GM18507 (cell line): ENCODE measurements at regions not wholly inside any gene's neighbourhood (a gene's known extent, or its start where the extent isn't known, plus 50 kb on each side); places are given as distances from the start of the nearest gene placed in this dataset.

Experiments
- DNase-seq: peaks from one replicate; pipeline ENCODE4 v3.0.0; 2011; ENCODE audit warnings: low read depth; ENCODE audit not compliant: insufficient read length; ENCODE audit errors: extremely low spot score
- FAIRE-seq: peaks from 2 replicates; lab custom pipeline; 2011; peaks lifted over from hg19 to GRCh38; lab: Jason Lieb, UNC

- FAIRE-seq (no peak), DNase-seq (no peak)
Measured at GRCh38 chrX:118167361-118167760, 50.8 kb upstream of the KLHL13 start.

GRCh38 chrX:118171356-118171755 is 54.7 kb upstream of the KLHL13 start:
- FAIRE-seq (no peak), DNase-seq (no peak)

GRCh38 chrX:118174516-118175098 is 58.0 kb upstream of the KLHL13 start:
- FAIRE-seq (no peak), DNase-seq (no peak)

- DNase-seq (no peak), FAIRE-seq (no peak)
Measured at GRCh38 chrX:118177708-118178107, 61.1 kb upstream of the KLHL13 start.

GRCh38 chrX:118178450-118178849 is 61.8 kb upstream of the KLHL13 start:
- FAIRE-seq, result no peak

GRCh38 chrX:118179161-118179560 is 62.6 kb upstream of the KLHL13 start:
- no peak for DNase-seq
- no peak for FAIRE-seq

More at GRCh38 chrX:118178450-118178849, 61.8 kb upstream of the KLHL13 start:
- DNase-seq, result no peak

GRCh38 chrX:118179718-118180117 is 63.1 kb upstream of the KLHL13 start:
- DNase-seq (no peak), FAIRE-seq (no peak)

GRCh38 chrX:118181030-118181429 is 64.4 kb upstream of the KLHL13 start:
- FAIRE-seq (no peak), DNase-seq (no peak)

GRCh38 chrX:118182025-118182424 is 65.4 kb upstream of the KLHL13 start:
- FAIRE-seq (peak; percentile 12), DNase-seq (no peak)

- FAIRE-seq, result no peak
- no peak for DNase-seq
Measured at GRCh38 chrX:118182681-118183080, 66.1 kb upstream of the KLHL13 start.

GRCh38 chrX:118183606-118184005 is 67.0 kb upstream of the KLHL13 start:
- FAIRE-seq (no peak), DNase-seq (no peak)

- no peak for DNase-seq
- no peak for FAIRE-seq
Measured at GRCh38 chrX:118187100-118187499, 70.5 kb upstream of the KLHL13 start.

- DNase-seq (no peak), FAIRE-seq (no peak)
Measured at GRCh38 chrX:118189000-118189399, 72.4 kb upstream of the KLHL13 start.

- no peak for DNase-seq
Measured at GRCh38 chrX:118189628-118190027, 73.0 kb upstream of the KLHL13 start.

GRCh38 chrX:118197730-118198129 is 81.1 kb upstream of the KLHL13 start:
- FAIRE-seq, result no peak
- no peak for DNase-seq

More at GRCh38 chrX:118189628-118190027, 73.0 kb upstream of the KLHL13 start:
- FAIRE-seq, result no peak

- no peak for FAIRE-seq
Measured at GRCh38 chrX:118198577-118198976, 82.0 kb upstream of the KLHL13 start.

GRCh38 chrX:118199997-118200396 is 83.4 kb upstream of the KLHL13 start:
- FAIRE-seq, result no peak
- DNase-seq, result no peak

More at GRCh38 chrX:118198577-118198976, 82.0 kb upstream of the KLHL13 start:
- no peak for DNase-seq

- DNase-seq (no peak), FAIRE-seq (no peak)
Measured at GRCh38 chrX:118205421-118206395, 89.1 kb upstream of the KLHL13 start.

GRCh38 chrX:118207831-118208453 is 91.3 kb upstream of the KLHL13 start:
- FAIRE-seq (no peak), DNase-seq (no peak)

- no peak for DNase-seq
- FAIRE-seq, result no peak
Measured at GRCh38 chrX:118208481-118208880, 91.9 kb upstream of the KLHL13 start.
